ENCODE measurements at regions not wholly inside any gene's neighbourhood (a gene's known extent, or its start where the extent isn't known, plus 50 kb on each side); places are given as distances from the start of the nearest gene placed in this dataset.
A peak's percentile ranks its signal among the peaks of the same experiment; 100 is the strongest.

- DNase-seq: no peak
These were observed 1490.0 kb upstream of the MIR17HG start for GRCh38 chr13:89857502-89857901.

GRCh38 chr13:89862011-89862690, 1485.3 kb upstream of the MIR17HG start:
- DNase-seq: no peak

GRCh38 chr13:89862691-89863036, 1484.8 kb upstream of the MIR17HG start:
- no peak for DNase-seq

- no peak for DNase-seq
These were observed 1482.1 kb upstream of the MIR17HG start for GRCh38 chr13:89865164-89866064.

- no peak for DNase-seq
These were observed 1478.2 kb upstream of the MIR17HG start for GRCh38 chr13:89869312-89869711.

- no peak for DNase-seq
These were observed 1468.6 kb upstream of the MIR17HG start for GRCh38 chr13:89878904-89879303.

- no peak for DNase-seq
These were observed 1467.3 kb upstream of the MIR17HG start for GRCh38 chr13:89880201-89880600.

GRCh38 chr13:89883893-89884448, 1463.5 kb upstream of the MIR17HG start:
- no peak for DNase-seq

- DNase-seq: no peak
These were observed 1456.7 kb upstream of the MIR17HG start for GRCh38 chr13:89890806-89891205.

GRCh38 chr13:89891416-89891815, 1456.1 kb upstream of the MIR17HG start:
- DNase-seq: no peak

- DNase-seq: no peak
These were observed 1449.8 kb upstream of the MIR17HG start for GRCh38 chr13:89897681-89898080.

- DNase-seq: no peak
These were observed 1448.0 kb upstream of the MIR17HG start for GRCh38 chr13:89899302-89900103.

- DNase-seq: no peak
These were observed 1447.3 kb upstream of the MIR17HG start for GRCh38 chr13:89900104-89900765.

- no peak for DNase-seq
These were observed 1445.3 kb upstream of the MIR17HG start for GRCh38 chr13:89902223-89902622.

GRCh38 chr13:89903115-89903514, 1444.4 kb upstream of the MIR17HG start:
- DNase-seq: no peak

- DNase-seq: no peak
These were observed 1437.3 kb upstream of the MIR17HG start for GRCh38 chr13:89910166-89910565.

GRCh38 chr13:89916551-89916950, 1430.9 kb upstream of the MIR17HG start:
- no peak for DNase-seq

GRCh38 chr13:89920461-89920860, 1427.0 kb upstream of the MIR17HG start:
- no peak for DNase-seq

- no peak for DNase-seq
These were observed 1424.4 kb upstream of the MIR17HG start for GRCh38 chr13:89923052-89923451.

GRCh38 chr13:89923736-89924135, 1423.8 kb upstream of the MIR17HG start:
- DNase-seq: no peak

- peak in 1 of 2 experiments; percentile 10 for DNase-seq
These were observed 1422.4 kb upstream of the MIR17HG start for GRCh38 chr13:89925107-89925506.

- no peak for DNase-seq
These were observed 1416.6 kb upstream of the MIR17HG start for GRCh38 chr13:89930861-89931260.

- DNase-seq: no peak
These were observed 1414.6 kb upstream of the MIR17HG start for GRCh38 chr13:89932902-89933301.

Data from SW 1271 (cell line).